T-cell (primary cell): ENCODE measurements at regions not wholly inside any gene's neighbourhood (a gene's known extent, or its start where the extent isn't known, plus 50 kb on each side); places are given as distances from the start of the nearest gene placed in this dataset.

Source experiments
- ATAC-seq, 4 experiments: fragments of 200-7000 bp in 3 of 4; fragments of 150-1000 bp in 1 of 4; cut with Tn5 transposase; replicated peaks in 1 of 4; 1 replicate in 3 of 4; 2 replicates in 1 of 4; pipeline ENCODE4 v1.10.0; 2021; ENCODE audit warnings: moderate library complexity in 3 of 4, mild to moderate bottlenecking in 2 of 4, moderate number of reproducible peaks in 1 of 4
- CTCF ChIA-PET, 2 donors: fragments of 300-600 bp; sonication (Branson Sonifier 250); formaldehyde crosslinking; loops; one replicate each; lab custom pipeline; 2022; ENCODE audit warnings: antibody characterized with exemption in 2 of 2; lab: Charles Lee
- POLR2A ChIA-PET, 2 donors: fragments of 300-600 bp; sonication (Branson Sonifier 250); formaldehyde crosslinking; loops; one replicate each; lab custom pipeline; 2022; ENCODE audit warnings: antibody characterized with exemption in 2 of 2; lab: Charles Lee
- DNase-seq, 35 experiments: peaks; one replicate each; pipeline versions ENCODE4 v3.0.0 to v3.0.0-alpha.2; 2013 to 2023
- H3K27ac ChIP-seq: one replicate; pipeline ENCODE4 v1.5.1; 2013; ENCODE audit warnings: low read length
- H3K27me3 ChIP-seq, 2 experiments: replicated peaks in 1 of 2; 1 replicate in 1 of 2; 2 replicates in 1 of 2; pipeline versions ENCODE4 v1.6.1 to v1.7.0; 2013; ENCODE audit warnings: low read length in 1 of 2, mixed read lengths in 1 of 2; ENCODE audit not compliant: control insufficient read depth in 2 of 2, insufficient read depth in 2 of 2; ENCODE audit errors: extremely low read depth in 1 of 2
- H3K36me3 ChIP-seq, 2 donors: 1 replicate in 1 of 2; 2 replicates in 1 of 2; pipeline versions ENCODE4 v1.6.1 to v1.7.0; 2013; ENCODE audit warnings: low read length in 1 of 2; ENCODE audit not compliant: control insufficient read depth in 2 of 2, insufficient read depth in 1 of 2; ENCODE audit errors: extremely low read depth in 1 of 2
- H3K4me1 ChIP-seq, 2 experiments: 1 replicate in 1 of 2; 2 replicates in 1 of 2; pipeline versions ENCODE4 v1.6.1 to v1.7.0; 2013; ENCODE audit warnings: low read length in 2 of 2, mixed read lengths in 1 of 2; ENCODE audit not compliant: insufficient read depth in 2 of 2, control insufficient read depth in 1 of 2; ENCODE audit errors: extremely low read depth in 1 of 2
- H3K4me3 ChIP-seq, 2 donors: 1 replicate in 1 of 2; 2 replicates in 1 of 2; pipeline versions ENCODE4 v1.5.1 to v1.7.0; 2013; ENCODE audit warnings: mild to moderate bottlenecking in 2 of 2, low read length in 1 of 2, moderate library complexity in 1 of 2; ENCODE audit not compliant: control insufficient read depth in 1 of 2; ENCODE audit errors: extremely low read depth in 1 of 2
- H3K9me3 ChIP-seq: 2 replicates; pipeline ENCODE4 v1.7.0; 2013
- H3K27ac Mint-ChIP-seq, 2 donors: one replicate each; pipeline ENCODE4 v1.8.0; 2020 to 2021; ENCODE audit warnings: mild to moderate bottlenecking in 2 of 2, mixed read lengths in 2 of 2
- H3K27me3 Mint-ChIP-seq, 2 donors: one replicate each; pipeline ENCODE4 v1.8.0; 2021 to 2022; ENCODE audit warnings: mixed read lengths in 2 of 2
- H3K36me3 Mint-ChIP-seq: one replicate; pipeline ENCODE4 v1.8.0; 2021; ENCODE audit warnings: mixed read lengths
- H3K4me1 Mint-ChIP-seq, 3 donors: one replicate each; pipeline ENCODE4 v1.8.0; 2020 to 2022; ENCODE audit warnings: mixed read lengths in 3 of 3, mild to moderate bottlenecking in 1 of 3
- H3K4me3 Mint-ChIP-seq, 3 donors: one replicate each; pipeline ENCODE4 v1.8.0; 2020 to 2022; ENCODE audit warnings: mild to moderate bottlenecking in 3 of 3, mixed read lengths in 3 of 3, moderate library complexity in 3 of 3
- H3K9me3 Mint-ChIP-seq, 3 donors: one replicate each; pipeline ENCODE4 v1.8.0; 2020 to 2022; ENCODE audit warnings: mixed read lengths in 3 of 3
- WGBS: methylation state at CpG from one replicate; pipeline ENCODE4 v1.1.5; 2013; ENCODE audit warnings: missing lambda C conversion rate; ENCODE audit not compliant: insufficient coverage; 5-methylcytosine and 5-hydroxymethylcytosine counted together

DNA sequence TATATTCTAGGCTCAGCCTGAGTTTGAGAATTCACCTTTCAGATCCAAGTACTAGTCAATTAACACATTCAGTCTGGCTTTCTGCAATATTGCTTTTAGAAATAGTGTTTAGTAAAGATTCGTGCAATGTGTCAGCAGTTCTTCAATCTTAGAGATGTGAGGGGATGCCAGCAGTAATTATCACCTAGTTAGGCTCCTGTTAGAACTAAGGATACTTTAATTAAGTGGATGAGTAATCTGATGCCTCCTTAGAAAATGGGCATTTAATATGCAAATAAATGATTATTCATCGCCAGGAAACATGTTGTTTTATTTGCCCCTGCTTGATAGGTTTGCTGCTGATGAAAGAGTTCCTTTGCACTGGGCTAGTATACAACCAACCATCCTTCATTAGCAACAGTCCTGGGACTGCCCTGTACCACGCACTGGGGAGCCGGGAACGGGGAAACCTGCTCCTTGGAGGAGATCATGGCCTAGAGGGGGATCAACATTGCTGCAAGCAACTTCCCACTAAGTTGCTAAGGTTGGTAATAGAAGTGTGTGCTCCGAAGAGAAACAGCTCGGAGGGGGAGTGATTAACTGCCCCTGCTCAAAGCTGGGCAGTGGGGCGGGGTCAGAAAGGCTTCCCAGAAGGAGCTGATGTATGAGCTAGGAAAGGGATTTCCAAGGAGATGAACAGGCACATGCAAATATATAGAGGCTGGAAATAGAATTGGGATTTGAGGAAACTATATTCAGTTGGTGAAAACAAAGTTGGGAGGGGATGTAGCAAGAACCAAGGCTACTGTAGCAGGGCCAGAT, 231.8 kb downstream of the DRD1 start:
- DNase-seq (no peak), ATAC-seq (no peak)
- Histone ChIP-seq H3K4me1 (no peaks in the 10 kb centered on the region), H3K27ac (no peak overlapping the region), H3K36me3 (no peaks in the 10 kb centered on the region), H3K9me3 (no peaks in the 10 kb centered on the region), H3K4me3 (no peak overlapping the region), H3K27me3 (peaks cover 0 to 6% of the 10 kb centered on the region in 2 experiments)
- Mint-ChIP-seq H3K36me3 (no peaks in the 10 kb centered on the region), H3K4me1 (no peaks in the 10 kb centered on the region), H3K9me3 (no peaks in the 10 kb centered on the region), H3K27me3 (peaks cover 14 to 28% of the 10 kb centered on the region in 2 donors), H3K4me3 (no peak overlapping the region), H3K27ac (no peak overlapping the region)
- POLR2A ChIA-PET, result no interaction called here
- WGBS, result 64% methylated on average over 3 of the region's 8 CpGs
- CTCF ChIA-PET, result no interaction called here

- Mint-ChIP-seq H3K36me3 (no peaks in the 10 kb centered on the region), H3K9me3 (no peaks in the 10 kb centered on the region), H3K27me3 (peaks cover 24 to 27% of the 10 kb centered on the region in 2 donors), H3K4me3 (no peak overlapping the region), H3K4me1 (no peaks in the 10 kb centered on the region), H3K27ac (no peak overlapping the region)
- no peaks in the 10 kb centered on the region for H3K9me3 ChIP-seq
- DNase-seq (no peak), ATAC-seq (no peak)
- ChIA-PET CTCF (no interaction called here), POLR2A (no interaction called here)
- WGBS, result 35% methylated on average over 7 of the region's 18 CpGs
- H3K36me3 ChIP-seq, result no peaks in the 10 kb centered on the region
- H3K4me1 ChIP-seq, result no peaks in the 10 kb centered on the region
- H3K4me3 ChIP-seq, result no peak overlapping the region
- no peak overlapping the region for H3K27ac ChIP-seq
- peaks cover 0 to 3% of the 10 kb centered on the region in 2 experiments for H3K27me3 ChIP-seq
Observed at GRCh38 chr5:175207321-175208040, 236.5 kb downstream of the DRD1 start.

DNA sequence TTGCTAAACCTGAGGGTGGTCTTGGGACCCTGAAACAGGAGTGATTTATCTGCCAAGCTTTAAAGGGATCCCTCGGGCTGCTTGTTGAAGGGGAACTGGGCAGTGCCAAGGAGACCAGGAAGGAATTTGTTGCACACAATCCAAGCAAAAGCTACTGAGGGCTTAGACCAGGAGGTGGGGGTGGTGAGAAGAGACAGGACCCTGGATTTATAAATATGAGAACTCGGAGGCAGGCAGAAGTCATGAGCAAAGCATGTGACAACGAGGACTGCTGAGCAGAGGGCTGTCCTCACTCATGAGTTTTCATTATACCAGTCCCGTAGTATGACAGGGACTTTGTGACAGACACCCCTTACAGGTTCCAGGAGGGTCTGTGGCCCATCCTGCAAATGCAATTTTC, 237.3 kb downstream of the DRD1 start:
- WGBS, result 42% methylated on average over 4 of the region's 4 CpGs
- Mint-ChIP-seq H3K27me3 (peaks cover 19 to 22% of the 10 kb centered on the region in 2 donors), H3K27ac (no peak overlapping the region)

DNA sequence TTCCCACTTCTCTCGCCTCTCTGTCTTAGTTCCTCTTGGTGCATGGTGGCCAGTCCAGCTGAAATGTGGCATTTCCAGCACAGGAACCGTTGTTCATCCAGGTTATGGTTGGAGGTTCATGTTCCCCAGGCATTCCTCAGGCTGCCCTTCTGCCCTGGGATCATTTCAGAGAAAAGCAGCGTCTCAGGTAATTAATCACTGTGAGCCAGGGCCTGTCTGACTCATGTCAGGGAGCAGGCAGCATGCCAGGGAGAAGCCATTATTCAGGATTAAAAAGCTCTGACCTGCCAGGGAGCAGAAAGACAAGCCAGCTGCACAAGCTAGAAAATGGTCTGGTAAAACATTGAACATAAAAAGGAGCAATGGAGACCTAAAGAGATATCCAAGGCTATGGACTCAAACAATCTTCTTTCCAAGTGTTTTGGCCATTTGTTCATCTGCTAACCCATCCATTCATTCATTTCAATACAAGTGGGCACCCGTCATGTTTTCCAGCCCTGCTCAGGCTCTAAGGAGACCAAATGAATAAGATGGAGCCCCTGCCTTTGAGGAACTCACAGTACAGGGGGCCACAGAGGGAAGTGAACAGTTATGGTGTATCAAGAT, 241.4 kb downstream of the DRD1 start:
- ChIA-PET CTCF (no interaction called here), POLR2A (no interaction called here)
- Histone ChIP-seq H3K4me3 (no peak overlapping the region), H3K27me3 (peaks cover 0 to 3% of the 10 kb centered on the region in 2 experiments), H3K27ac (no peak overlapping the region), H3K36me3 (no peaks in the 10 kb centered on the region), H3K9me3 (no peaks in the 10 kb centered on the region), H3K4me1 (no peaks in the 10 kb centered on the region)
- no peak for DNase-seq
- no peaks in the 10 kb centered on the region for H3K36me3 Mint-ChIP-seq
- H3K4me1 Mint-ChIP-seq, result no peaks in the 10 kb centered on the region
- no peak for ATAC-seq
- peaks cover 14 to 27% of the 10 kb centered on the region in 2 donors for H3K27me3 Mint-ChIP-seq
- H3K27ac Mint-ChIP-seq, result no peak overlapping the region
- 42% methylated on average over 2 of the region's 4 CpGs for WGBS
- H3K9me3 Mint-ChIP-seq, result no peaks in the 10 kb centered on the region
- no peak overlapping the region for H3K4me3 Mint-ChIP-seq

More for the DNA sequence above, 237.3 kb downstream of the DRD1 start:
- Mint-ChIP-seq H3K36me3 (no peaks in the 10 kb centered on the region), H3K4me1 (no peaks in the 10 kb centered on the region), H3K9me3 (no peaks in the 10 kb centered on the region), H3K4me3 (no peak overlapping the region)
- Histone ChIP-seq H3K27me3 (peaks cover 0 to 3% of the 10 kb centered on the region in 2 experiments), H3K36me3 (no peaks in the 10 kb centered on the region), H3K4me3 (no peak overlapping the region), H3K4me1 (no peaks in the 10 kb centered on the region), H3K9me3 (no peaks in the 10 kb centered on the region), H3K27ac (no peak overlapping the region)
- ChIA-PET CTCF (no interaction called here), POLR2A (no interaction called here)
- DNase-seq (no peak), ATAC-seq (no peak)

DNA sequence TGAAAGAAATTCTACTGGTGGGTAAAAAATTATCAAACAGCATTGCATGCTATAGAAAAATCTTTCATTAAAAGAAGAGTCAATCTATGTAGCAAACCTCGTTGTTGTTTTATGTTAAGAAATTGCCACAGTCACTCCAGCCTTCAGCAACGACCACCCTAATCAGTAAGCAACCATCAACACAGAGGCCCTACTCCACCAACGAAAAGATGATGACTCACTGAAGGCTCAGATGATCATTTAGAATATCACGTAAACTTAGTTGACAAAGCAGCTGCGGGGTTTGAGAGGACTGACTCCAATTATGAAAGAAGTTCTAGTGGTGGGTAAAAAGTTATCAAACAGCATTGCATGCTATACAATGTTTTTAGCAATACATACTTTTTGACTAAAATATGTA, 242.6 kb downstream of the DRD1 start:
- H3K27ac ChIP-seq, result no peak overlapping the region
- no peaks in the 10 kb centered on the region for H3K9me3 Mint-ChIP-seq
- CTCF ChIA-PET, result no interaction called here
- H3K9me3 ChIP-seq, result no peaks in the 10 kb centered on the region
- H3K4me3 Mint-ChIP-seq, result no peak overlapping the region
- H3K4me1 Mint-ChIP-seq, result no peaks in the 10 kb centered on the region
- no peak for ATAC-seq
- DNase-seq, result no peak
- H3K36me3 ChIP-seq, result no peaks in the 10 kb centered on the region
- peaks cover 10 to 20% of the 10 kb centered on the region in 2 donors for H3K27me3 Mint-ChIP-seq
- no peak overlapping the region for H3K27ac Mint-ChIP-seq
- H3K36me3 Mint-ChIP-seq, result no peaks in the 10 kb centered on the region
- no peak overlapping the region for H3K4me3 ChIP-seq
- no CpG with 5 or more reads among the region's 5 CpGs for WGBS
- POLR2A ChIA-PET, result no interaction called here
- peaks cover 0 to 3% of the 10 kb centered on the region in 2 experiments for H3K27me3 ChIP-seq
- H3K4me1 ChIP-seq, result no peaks in the 10 kb centered on the region

- H3K36me3 Mint-ChIP-seq, result no peaks in the 10 kb centered on the region
- no peaks in the 10 kb centered on the region for H3K4me1 Mint-ChIP-seq
- POLR2A ChIA-PET, result no interaction called here
- no peak for ATAC-seq
- no peak overlapping the region for H3K27ac ChIP-seq
- H3K36me3 ChIP-seq, result no peaks in the 10 kb centered on the region
- DNase-seq, result no peak
- no peaks in the 10 kb centered on the region for H3K4me1 ChIP-seq
- WGBS, result 33% methylated on average over 1 of the region's 11 CpGs
- H3K27me3 ChIP-seq, result peaks cover 0 to 6% of the 10 kb centered on the region in 2 experiments
- H3K27ac Mint-ChIP-seq, result no peak overlapping the region
- peaks cover 1 to 25% of the 10 kb centered on the region in 2 donors for H3K27me3 Mint-ChIP-seq
- H3K4me3 Mint-ChIP-seq, result no peak overlapping the region
- CTCF ChIA-PET, result no interaction called here
- H3K4me3 ChIP-seq, result no peak overlapping the region
- H3K9me3 ChIP-seq, result no peaks in the 10 kb centered on the region
- H3K9me3 Mint-ChIP-seq, result no peaks in the 10 kb centered on the region
Observed at GRCh38 chr5:175195698-175196656, 248.0 kb downstream of the DRD1 start.
